HEK293 (cell line): ENCODE measurements at regions not wholly inside any gene's neighbourhood (a gene's known extent, or its start where the extent isn't known, plus 50 kb on each side); places are given as distances from the start of the nearest gene placed in this dataset.

Experiments used
- CTCF ChIA-PET: fragments of 350-600 bp; formaldehyde crosslinking; extraction: SDS; loops from one replicate; lab custom pipeline; 2021; ENCODE audit warnings: antibody characterized with exemption; lab: Yijun Ruan, JAX
- POLR2A ChIA-PET: fragments of 300-600 bp; formaldehyde crosslinking; extraction: SDS; loops from one replicate; lab custom pipeline; 2020; ENCODE audit warnings: antibody characterized with exemption, inconsistent platforms; lab: Yijun Ruan, JAX
- H3K27ac ChIP-seq: fragments of 200-500 bp; sonication (Bioruptor generic); 2 replicates; pipeline ENCODE4 v1.5.1; 2014; ENCODE audit warnings: low read depth, low read length, control low read depth, inconsistent platforms; ENCODE audit errors: extremely low read depth
- H3K36me3 ChIP-seq, 2 experiments: fragments of 200-500 bp in 1 of 2; sonication (Bioruptor generic) in 1 of 2; 1 replicate in 1 of 2; 2 replicates in 1 of 2; pipeline ENCODE4 v1.5.1; 2014 to 2017; ENCODE audit warnings: inconsistent platforms in 2 of 2, low read length in 2 of 2; ENCODE audit not compliant: control insufficient read depth in 2 of 2, insufficient read depth in 1 of 2
- H3K4me1 ChIP-seq: fragments of 200-500 bp; sonication (Bioruptor generic); 2 replicates; pipeline ENCODE4 v1.5.1; 2014; ENCODE audit warnings: mild to moderate bottlenecking, low read length, inconsistent platforms; ENCODE audit not compliant: control insufficient read depth, insufficient read depth
- H3K4me3 ChIP-seq: 2 replicates; pipeline ENCODE4 v1.5.1; 2011; ENCODE audit warnings: low read depth, mild to moderate bottlenecking, control low read depth, low read length, moderate library complexity
- H3K9me3 ChIP-seq: fragments of 200-500 bp; sonication (Bioruptor generic); 2 replicates; pipeline ENCODE4 v1.5.1; 2014; ENCODE audit warnings: low read depth, low read length, inconsistent platforms; ENCODE audit not compliant: control insufficient read depth, insufficient read depth
- GFI1B ChIP-seq: fragments of 450-650 bp; formaldehyde crosslinking; IDR thresholded peaks from 2 replicates; pipeline ENCODE4 v1.5.1; 2016; ENCODE audit warnings: missing biosample characterization, missing genetic modification characterization
- KLF7 ChIP-seq: fragments of 450-650 bp; formaldehyde crosslinking; IDR thresholded peaks from 2 replicates; pipeline ENCODE4 v1.5.1; 2016; ENCODE audit warnings: missing biosample characterization, missing genetic modification characterization, borderline replicate concordance
- TCF7L2 ChIP-seq: IDR thresholded peaks from 2 replicates; pipeline ENCODE4 v1.6.1; 2011; ENCODE audit warnings: low read depth, mild to moderate bottlenecking, inconsistent platforms, low read length, moderate library complexity, borderline replicate concordance
- YY1 ChIP-seq: fragments of 450-650 bp; formaldehyde crosslinking; IDR thresholded peaks from 2 replicates; pipeline ENCODE4 v1.5.1; 2018; ENCODE audit warnings: missing biosample characterization, missing genetic modification characterization
- ZEB2 ChIP-seq: fragments of 450-650 bp; formaldehyde crosslinking; IDR thresholded peaks from 2 replicates; pipeline ENCODE4 v1.5.1; 2016; ENCODE audit warnings: missing biosample characterization, missing genetic modification characterization
- ZFP69B ChIP-seq: fragments of 450-650 bp; formaldehyde crosslinking; IDR thresholded peaks from 2 replicates; pipeline ENCODE4 v1.5.1; 2016; ENCODE audit warnings: missing biosample characterization, missing genetic modification characterization
- ZNF114 ChIP-seq: fragments of 450-650 bp; formaldehyde crosslinking; IDR thresholded peaks from 2 replicates; pipeline ENCODE4 v1.5.0; 2017; ENCODE audit warnings: missing biosample characterization, missing genetic modification characterization
- ZNF132 ChIP-seq: fragments of 450-650 bp; formaldehyde crosslinking; IDR thresholded peaks from 2 replicates; pipeline ENCODE4 v1.5.1; 2017; ENCODE audit warnings: missing biosample characterization, missing genetic modification characterization, borderline replicate concordance
- ZNF133 ChIP-seq: fragments of 450-650 bp; formaldehyde crosslinking; IDR thresholded peaks from 2 replicates; pipeline ENCODE4 v1.5.1; 2016; ENCODE audit warnings: missing biosample characterization, missing genetic modification characterization
- ZNF16 ChIP-seq: fragments of 450-650 bp; formaldehyde crosslinking; IDR thresholded peaks from 2 replicates; pipeline ENCODE4 v1.5.1; 2016; ENCODE audit warnings: low read depth, missing biosample characterization, missing genetic modification characterization
- ZNF169 ChIP-seq: fragments of 450-650 bp; formaldehyde crosslinking; IDR thresholded peaks from 2 replicates; pipeline ENCODE4 v1.5.1; 2016; ENCODE audit warnings: missing biosample characterization, missing genetic modification characterization
- ZNF202 ChIP-seq: fragments of 450-650 bp; formaldehyde crosslinking; IDR thresholded peaks from 2 replicates; pipeline ENCODE4 v1.5.1; 2016; ENCODE audit warnings: missing biosample characterization, missing genetic modification characterization, borderline replicate concordance
- ZNF23 ChIP-seq: fragments of 450-650 bp; formaldehyde crosslinking; IDR thresholded peaks from 2 replicates; pipeline ENCODE4 v1.5.1; 2016; ENCODE audit warnings: missing biosample characterization, missing genetic modification characterization, borderline replicate concordance
- ZNF335 ChIP-seq: fragments of 450-650 bp; formaldehyde crosslinking; conservative IDR thresholded peaks from 2 replicates; pipeline ENCODE4 v1.5.1; 2016; ENCODE audit warnings: missing biosample characterization, missing genetic modification characterization
- ZNF354C ChIP-seq: fragments of 450-650 bp; formaldehyde crosslinking; IDR thresholded peaks from 2 replicates; pipeline ENCODE4 v1.5.1; 2016; ENCODE audit warnings: missing biosample characterization, missing genetic modification characterization, low read depth, borderline replicate concordance
- ZNF48 ChIP-seq: fragments of 450-650 bp; formaldehyde crosslinking; IDR thresholded peaks from 2 replicates; pipeline ENCODE4 v1.5.1; 2016; ENCODE audit warnings: missing biosample characterization, missing genetic modification characterization
- ZNF521 ChIP-seq: fragments of 450-650 bp; formaldehyde crosslinking; IDR thresholded peaks from 2 replicates; pipeline ENCODE4 v1.5.1; 2017; ENCODE audit warnings: missing biosample characterization, mild to moderate bottlenecking, missing genetic modification characterization
- ZNF600 ChIP-seq: fragments of 450-650 bp; formaldehyde crosslinking; IDR thresholded peaks from 2 replicates; pipeline ENCODE4 v1.5.1; 2016; ENCODE audit warnings: missing biosample characterization, missing genetic modification characterization
- ZNF658 ChIP-seq: fragments of 450-650 bp; formaldehyde crosslinking; IDR thresholded peaks from 2 replicates; pipeline ENCODE4; 2016; ENCODE audit warnings: missing biosample characterization, missing genetic modification characterization
- ZNF791 ChIP-seq: fragments of 450-650 bp; formaldehyde crosslinking; IDR thresholded peaks from 2 replicates; pipeline ENCODE4 v1.5.1; 2016; ENCODE audit warnings: missing biosample characterization, missing genetic modification characterization
- ZSCAN30 ChIP-seq: fragments of 450-650 bp; IDR thresholded peaks from 2 replicates; pipeline ENCODE4 v1.5.1; 2018; ENCODE audit warnings: missing biosample characterization, mild to moderate bottlenecking, missing genetic modification characterization, moderate library complexity
- TF ChIP-seq, protein P1 (sequence below): sonication (generic); formaldehyde crosslinking; IDR thresholded peaks from 2 replicates; pipeline ENCODE4 v1.8.1; 2022; ENCODE audit warnings: mild to moderate bottlenecking, moderate library complexity, missing genetic modification reagents
- TF ChIP-seq, protein P2 (sequence below): fragments of 450-650 bp; formaldehyde crosslinking; IDR thresholded peaks from 2 replicates; pipeline ENCODE4 v1.5.1; 2016; ENCODE audit warnings: missing biosample characterization, missing genetic modification characterization
- TF ChIP-seq, protein P3 (sequence below): fragments of 450-650 bp; formaldehyde crosslinking; IDR thresholded peaks from 2 replicates; pipeline ENCODE4 v1.5.1; 2016; ENCODE audit warnings: missing biosample characterization, missing genetic modification characterization
- TF ChIP-seq, protein P4 (sequence below): fragments of 450-650 bp; IDR thresholded peaks from 2 replicates; pipeline ENCODE4 v1.5.1; 2018; ENCODE audit warnings: missing biosample characterization, mild to moderate bottlenecking, missing genetic modification characterization
- TF ChIP-seq, protein P5 (sequence below): fragments of 450-650 bp; formaldehyde crosslinking; IDR thresholded peaks from 2 replicates; pipeline ENCODE4 v1.5.1; 2017; ENCODE audit warnings: missing biosample characterization, missing genetic modification characterization

DNA sequence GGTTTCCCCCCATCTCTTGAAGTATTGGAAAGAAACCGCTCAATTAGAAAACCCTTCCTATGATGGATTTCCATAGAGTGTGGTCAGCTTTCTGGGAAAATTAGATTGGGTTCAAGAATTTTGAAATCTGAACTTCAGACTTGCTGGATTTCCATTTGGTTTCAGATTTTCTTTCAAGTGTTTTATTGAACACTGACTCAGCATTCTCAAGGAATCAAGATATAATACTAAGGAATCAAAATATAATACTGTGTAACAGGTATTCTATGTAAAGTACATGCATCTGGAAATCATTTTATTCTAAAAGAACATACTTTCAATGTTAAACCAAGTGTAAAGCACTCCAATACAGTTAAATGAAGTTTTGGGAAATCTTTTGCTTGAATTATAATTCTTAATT, 94.7 kb upstream of the CCN2 start:
- H3K4me1 ChIP-seq, result no peaks in the 10 kb centered on the region
- CTCF ChIA-PET, result interaction anchor here (0.7 to 1.0 kb wide), 2 partner anchors 234 to 425 kb away, joined by 3 to 4 read pairs; no protein-coding TSS in a partner anchor
- POLR2A ChIA-PET, result no interaction called here
- TF ChIP-seq ZNF16 (tag by site-specific recombination) (no peak), ZSCAN30 (tag by site-specific recombination) (no peak), ZNF114 (tag by site-specific recombination) (no peak), YY1 (no peak), ZNF48 (tag by site-specific recombination) (no peak), ZNF600 (no peak), ZNF658 (tag by site-specific recombination) (no peak), TCF7L2 (no peak), ZNF133 (tag by site-specific recombination) (no peak), GFI1B (tag by site-specific recombination) (no peak), KLF7 (no peak), ZNF521 (no peak), ZNF354C (tag by site-specific recombination) (no peak), ZNF335 (tag by site-specific recombination) (no peak)
- TF ChIP-seq, protein P1, sequence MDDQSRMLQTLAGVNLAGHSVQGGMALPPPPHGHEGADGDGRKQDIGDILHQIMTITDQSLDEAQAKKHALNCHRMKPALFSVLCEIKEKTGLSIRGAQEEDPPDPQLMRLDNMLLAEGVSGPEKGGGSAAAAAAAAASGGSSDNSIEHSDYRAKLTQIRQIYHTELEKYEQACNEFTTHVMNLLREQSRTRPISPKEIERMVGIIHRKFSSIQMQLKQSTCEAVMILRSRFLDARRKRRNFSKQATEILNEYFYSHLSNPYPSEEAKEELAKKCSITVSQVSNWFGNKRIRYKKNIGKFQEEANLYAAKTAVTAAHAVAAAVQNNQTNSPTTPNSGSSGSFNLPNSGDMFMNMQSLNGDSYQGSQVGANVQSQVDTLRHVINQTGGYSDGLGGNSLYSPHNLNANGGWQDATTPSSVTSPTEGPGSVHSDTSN (CRISPR knock-in tag), result no peak
- TF ChIP-seq, protein P2, sequence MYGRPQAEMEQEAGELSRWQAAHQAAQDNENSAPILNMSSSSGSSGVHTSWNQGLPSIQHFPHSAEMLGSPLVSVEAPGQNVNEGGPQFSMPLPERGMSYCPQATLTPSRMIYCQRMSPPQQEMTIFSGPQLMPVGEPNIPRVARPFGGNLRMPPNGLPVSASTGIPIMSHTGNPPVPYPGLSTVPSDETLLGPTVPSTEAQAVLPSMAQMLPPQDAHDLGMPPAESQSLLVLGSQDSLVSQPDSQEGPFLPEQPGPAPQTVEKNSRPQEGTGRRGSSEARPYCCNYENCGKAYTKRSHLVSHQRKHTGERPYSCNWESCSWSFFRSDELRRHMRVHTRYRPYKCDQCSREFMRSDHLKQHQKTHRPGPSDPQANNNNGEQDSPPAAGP (tag by site-specific recombination), result no peak
- TF ChIP-seq, protein P3, sequence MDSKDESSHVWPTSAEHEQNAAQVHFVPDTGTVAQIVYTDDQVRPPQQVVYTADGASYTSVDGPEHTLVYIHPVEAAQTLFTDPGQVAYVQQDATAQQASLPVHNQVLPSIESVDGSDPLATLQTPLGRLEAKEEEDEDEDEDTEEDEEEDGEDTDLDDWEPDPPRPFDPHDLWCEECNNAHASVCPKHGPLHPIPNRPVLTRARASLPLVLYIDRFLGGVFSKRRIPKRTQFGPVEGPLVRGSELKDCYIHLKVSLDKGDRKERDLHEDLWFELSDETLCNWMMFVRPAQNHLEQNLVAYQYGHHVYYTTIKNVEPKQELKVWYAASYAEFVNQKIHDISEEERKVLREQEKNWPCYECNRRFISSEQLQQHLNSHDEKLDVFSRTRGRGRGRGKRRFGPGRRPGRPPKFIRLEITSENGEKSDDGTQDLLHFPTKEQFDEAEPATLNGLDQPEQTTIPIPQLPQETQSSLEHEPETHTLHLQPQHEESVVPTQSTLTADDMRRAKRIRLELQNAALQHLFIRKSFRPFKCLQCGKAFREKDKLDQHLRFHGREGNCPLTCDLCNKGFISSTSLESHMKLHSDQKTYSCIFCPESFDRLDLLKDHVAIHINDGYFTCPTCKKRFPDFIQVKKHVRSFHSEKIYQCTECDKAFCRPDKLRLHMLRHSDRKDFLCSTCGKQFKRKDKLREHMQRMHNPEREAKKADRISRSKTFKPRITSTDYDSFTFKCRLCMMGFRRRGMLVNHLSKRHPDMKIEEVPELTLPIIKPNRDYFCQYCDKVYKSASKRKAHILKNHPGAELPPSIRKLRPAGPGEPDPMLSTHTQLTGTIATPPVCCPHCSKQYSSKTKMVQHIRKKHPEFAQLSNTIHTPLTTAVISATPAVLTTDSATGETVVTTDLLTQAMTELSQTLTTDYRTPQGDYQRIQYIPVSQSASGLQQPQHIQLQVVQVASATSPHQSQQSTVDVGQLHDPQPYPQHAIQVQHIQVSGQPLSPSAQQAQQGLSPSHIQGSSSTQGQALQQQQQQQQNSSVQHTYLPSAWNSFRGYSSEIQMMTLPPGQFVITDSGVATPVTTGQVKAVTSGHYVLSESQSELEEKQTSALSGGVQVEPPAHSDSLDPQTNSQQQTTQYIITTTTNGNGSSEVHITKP (tag by site-specific recombination), result no peak
- TF ChIP-seq, protein P4, sequence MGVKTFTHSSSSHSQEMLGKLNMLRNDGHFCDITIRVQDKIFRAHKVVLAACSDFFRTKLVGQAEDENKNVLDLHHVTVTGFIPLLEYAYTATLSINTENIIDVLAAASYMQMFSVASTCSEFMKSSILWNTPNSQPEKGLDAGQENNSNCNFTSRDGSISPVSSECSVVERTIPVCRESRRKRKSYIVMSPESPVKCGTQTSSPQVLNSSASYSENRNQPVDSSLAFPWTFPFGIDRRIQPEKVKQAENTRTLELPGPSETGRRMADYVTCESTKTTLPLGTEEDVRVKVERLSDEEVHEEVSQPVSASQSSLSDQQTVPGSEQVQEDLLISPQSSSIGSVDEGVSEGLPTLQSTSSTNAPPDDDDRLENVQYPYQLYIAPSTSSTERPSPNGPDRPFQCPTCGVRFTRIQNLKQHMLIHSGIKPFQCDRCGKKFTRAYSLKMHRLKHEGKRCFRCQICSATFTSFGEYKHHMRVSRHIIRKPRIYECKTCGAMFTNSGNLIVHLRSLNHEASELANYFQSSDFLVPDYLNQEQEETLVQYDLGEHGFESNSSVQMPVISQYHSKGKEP (tag by site-specific recombination), result no peak
- TF ChIP-seq, all 188 proteins: peak for 0
- Histone ChIP-seq H3K36me3 (no peaks in the 10 kb centered on the region), H3K27ac (no peak overlapping the region), H3K4me3 (no peak overlapping the region), H3K9me3 (no peaks in the 10 kb centered on the region)

DNA sequence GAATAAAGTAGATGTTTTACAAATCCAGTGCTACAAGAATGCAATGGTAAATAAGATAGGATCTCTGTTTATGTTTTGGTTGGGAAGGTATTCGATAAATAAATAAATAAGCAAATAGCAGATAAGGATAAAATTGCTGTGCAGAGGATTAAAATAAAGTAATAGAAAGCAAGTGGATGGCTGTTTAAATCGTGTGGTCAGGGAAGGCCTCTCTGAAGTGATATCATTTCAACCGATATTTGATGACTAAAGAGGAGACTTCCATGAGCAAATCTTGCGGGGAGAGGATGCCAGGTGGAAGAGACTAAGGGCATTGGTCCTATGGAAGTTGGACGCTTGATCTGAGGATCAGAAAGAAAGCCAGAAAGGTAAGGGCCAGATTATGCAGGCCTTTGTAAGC, 92.0 kb upstream of the CCN2 start:
- H3K4me1 ChIP-seq, result no peaks in the 10 kb centered on the region
- H3K4me3 ChIP-seq, result no peak overlapping the region
- H3K36me3 ChIP-seq, result no peaks in the 10 kb centered on the region
- H3K27ac ChIP-seq, result no peak overlapping the region
- POLR2A ChIA-PET, result no interaction called here
- CTCF ChIA-PET, result no interaction called here
- no peaks in the 10 kb centered on the region for H3K9me3 ChIP-seq
- TF ChIP-seq ZFP69B (no peak), ZNF202 (no peak), ZNF132 (no peak), ZNF169 (tag by site-specific recombination) (no peak), YY1 (no peak), ZNF23 (tag by site-specific recombination) (no peak), ZEB2 (no peak), ZNF791 (tag by site-specific recombination) (no peak)
- TF ChIP-seq, protein P1 (CRISPR knock-in tag), result no peak
- TF ChIP-seq, protein P5, sequence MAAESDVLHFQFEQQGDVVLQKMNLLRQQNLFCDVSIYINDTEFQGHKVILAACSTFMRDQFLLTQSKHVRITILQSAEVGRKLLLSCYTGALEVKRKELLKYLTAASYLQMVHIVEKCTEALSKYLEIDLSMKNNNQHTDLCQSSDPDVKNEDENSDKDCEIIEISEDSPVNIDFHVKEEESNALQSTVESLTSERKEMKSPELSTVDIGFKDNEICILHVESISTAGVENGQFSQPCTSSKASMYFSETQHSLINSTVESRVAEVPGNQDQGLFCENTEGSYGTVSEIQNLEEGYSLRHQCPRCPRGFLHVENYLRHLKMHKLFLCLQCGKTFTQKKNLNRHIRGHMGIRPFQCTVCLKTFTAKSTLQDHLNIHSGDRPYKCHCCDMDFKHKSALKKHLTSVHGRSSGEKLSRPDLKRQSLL, result no peak
